ENCODE measurements at regions not wholly inside any gene's neighbourhood (a gene's known extent, or its start where the extent isn't known, plus 50 kb on each side); places are given as distances from the start of the nearest gene placed in this dataset.

- Histone ChIP-seq H3K14ac (replicated peaks; ENCODE audit: low read depth, low read length) (no peak overlapping the region), H2AK5ac (ENCODE audit: low read depth, low read length) (no peak overlapping the region), H4K91ac (ENCODE audit: insufficient read depth, low read depth, low read length) (no peak overlapping the region), H2AFZ (replicated peaks; ENCODE audit: low read length, poor library complexity) (no peak overlapping the region), H2AK9ac (replicated peaks; ENCODE audit: low read depth, low read length, poor library complexity) (no peak overlapping the region), H4K20me1 (ENCODE audit: insufficient read depth, low read length) (no peaks in the 10 kb centered on the region), H3K9me1 (ENCODE audit: insufficient read depth, low read length) (no peaks in the 10 kb centered on the region), H3K36me3 (ENCODE audit: control insufficient read depth, insufficient read depth, low read length) (no peaks in the 10 kb centered on the region), H3K9me3 (ENCODE audit: control insufficient read depth, insufficient read depth, low read length) (peaks cover 2% of the 10 kb centered on the region; the same call in 1 of the 2 replicates), H2BK5ac (ENCODE audit: low read depth, low read length, poor library complexity, severe bottlenecking) (no peak overlapping the region), H2BK20ac (ENCODE audit: low read depth, low read length) (no peak overlapping the region), H2BK120ac (ENCODE audit: low read depth, low read length) (no peak overlapping the region), H3K18ac (ENCODE audit: low read depth, low read length) (no peak overlapping the region), H3K4me2 (ENCODE audit: low read depth, low read length) (no peak overlapping the region), H3K27ac (ENCODE audit: insufficient read depth, low read length) (no peak overlapping the region), H3K4me3 (ENCODE audit: insufficient read depth, low read depth, low read length) (no peak overlapping the region), H4K5ac (ENCODE audit: low read depth, low read length) (no peak overlapping the region), H3K9ac (ENCODE audit: low read depth, low read length) (no peak overlapping the region), H3K56ac (ENCODE audit: extremely low read depth, insufficient read depth, low read length) (no peak overlapping the region), H3K4me1 (ENCODE audit: control insufficient read depth, insufficient read depth, low read length) (no peaks in the 10 kb centered on the region), H3K23ac (ENCODE audit: low read depth, low read length) (no peak overlapping the region), H3K79me1 (ENCODE audit: low read depth in 1 of 2, low read length in 2 of 2) (no peaks in the 10 kb centered on the region), H3K4ac (ENCODE audit: low read depth, low read length) (no peak overlapping the region), H4K8ac (ENCODE audit: low read depth in 2 of 2, low read length in 2 of 2) (no peak overlapping the region), H2BK15ac (ENCODE audit: low read depth, low read length) (no peak overlapping the region), H3K27me3 (ENCODE audit: control insufficient read depth, insufficient read depth, low read length) (no peaks in the 10 kb centered on the region)
- CTCF ChIA-PET: interaction anchor here (1.1 kb wide), 1 partner anchor 12 kb away, joined by 3 read pairs; no protein-coding TSS in a partner anchor
- dilution Hi-C loops (cut with HindIII; ENCODE audit: low sequenced_read_pairs, unreplicated experiment): no loop called here
- TF ChIP-seq FOS (IDR thresholded peaks at IDR 0.05; ENCODE audit: low read depth, low read length) (no peak), BHLHE40 (IDR thresholded peaks at IDR 0.05; ENCODE audit: low read depth, low read length) (no peak), MXI1 (IDR thresholded peaks at IDR 0.05; ENCODE audit: borderline replicate concordance, low read depth, low read length) (no peak), POLR2A (IDR thresholded peaks at IDR 0.05; ENCODE audit: low read depth, low read length) (no peak), USF2 (IDR thresholded peaks at IDR 0.05; ENCODE audit: low read depth, low read length) (no peak), RCOR1 (IDR thresholded peaks at IDR 0.05; ENCODE audit: insufficient replicate concordance, low read length) (no peak), RAD21 (IDR thresholded peaks at IDR 0.05; ENCODE audit: low read length) (no peak), CTCF (conservative IDR thresholded peaks at IDR 0.05; ENCODE audit: low read depth, low read length) (no peak), MAZ (IDR thresholded peaks at IDR 0.05; ENCODE audit: borderline replicate concordance, low read depth, low read length) (no peak), NFE2L2 (IDR thresholded peaks at IDR 0.05; ENCODE audit: low read depth, low read length) (no peak), ELK1 (IDR thresholded peaks at IDR 0.05; ENCODE audit: borderline replicate concordance, low read depth, low read length) (no peak), CEBPB (IDR thresholded peaks at IDR 0.05; ENCODE audit: low read depth, low read length) (no peak), MAFK (IDR thresholded peaks at IDR 0.05; ENCODE audit: low read depth, low read length) (no peak), SMC3 (IDR thresholded peaks at IDR 0.05; ENCODE audit: low read depth, low read length) (no peak), RFX5 (IDR thresholded peaks at IDR 0.05; ENCODE audit: low read depth, low read length) (no peak)
- DNase-seq: no peak
- WGBS, 2 experiments (ENCODE audit: extremely low coverage in 2 of 2, insufficient read length in 1 of 2): no CpG with 5 or more reads among the region's 3 CpGs
- intact Hi-C loops (cut with micrococcal nuclease): no loop called here
- ATAC-seq (ENCODE audit: low read depth): no peak
- in situ Hi-C loops (cut with MboI; ENCODE audit: low sequenced_read_pairs): no loop called here
- POLR2A ChIA-PET (ENCODE audit: unreplicated experiment): no interaction called here
- no TSS peak for BruUV-seq (replicated peaks)
Measured at GRCh38 chr7:49255054-49255453, 330.7 kb downstream of the CDC14C start.

Data from IMR-90 (cell line).